GM18505 (cell line): ENCODE measurements at regions not wholly inside any gene's neighbourhood (a gene's known extent, or its start where the extent isn't known, plus 50 kb on each side); places are given as distances from the start of the nearest gene placed in this dataset.

ENCODE experiments used
- ATAC-seq: cut with Tn5 transposase; IDR thresholded peaks from one replicate; pipeline ENCODE4 v1.9.1; 2021; ENCODE audit not compliant: unreplicated experiment
- POLR2A ChIP-seq: IDR thresholded peaks from 4 replicates; pipeline ENCODE4 v1.6.1; 2011; ENCODE audit warnings: borderline replicate concordance; ENCODE audit not compliant: insufficient read depth, insufficient read length; ENCODE audit errors: extremely low read depth

GRCh38 chr2:12419803-12420202 lies 296.9 kb upstream of the TRIB2 start:
- TF ChIP-seq POLR2A: no peak
- ATAC-seq: no peak

- TF ChIP-seq POLR2A: no peak
Measured at GRCh38 chr2:12421046-12421445, 295.7 kb upstream of the TRIB2 start.

GRCh38 chr2:12424219-12424618 lies 292.5 kb upstream of the TRIB2 start:
- ATAC-seq: no peak
- no peak for TF ChIP-seq POLR2A

More at GRCh38 chr2:12421046-12421445, 295.7 kb upstream of the TRIB2 start:
- no peak for ATAC-seq

- no peak for TF ChIP-seq POLR2A
- ATAC-seq: no peak
Measured at GRCh38 chr2:12424809-12425208, 291.9 kb upstream of the TRIB2 start.

GRCh38 chr2:12428324-12428723 lies 288.4 kb upstream of the TRIB2 start:
- no peak for ATAC-seq

GRCh38 chr2:12428786-12429185 lies 287.9 kb upstream of the TRIB2 start:
- TF ChIP-seq POLR2A: no peak
- no peak for ATAC-seq

More at GRCh38 chr2:12428324-12428723, 288.4 kb upstream of the TRIB2 start:
- no peak for TF ChIP-seq POLR2A

- no peak for ATAC-seq
- no peak for TF ChIP-seq POLR2A
Measured at GRCh38 chr2:12429779-12430406, 286.8 kb upstream of the TRIB2 start.

GRCh38 chr2:12430407-12431133 lies 286.2 kb upstream of the TRIB2 start:
- peak; percentile 99 for ATAC-seq
- no peak for TF ChIP-seq POLR2A

GRCh38 chr2:12432985-12433625 lies 283.6 kb upstream of the TRIB2 start:
- ATAC-seq: no peak
- TF ChIP-seq POLR2A: no peak

- no peak for ATAC-seq
- no peak for TF ChIP-seq POLR2A
Measured at GRCh38 chr2:12433626-12433990, 283.1 kb upstream of the TRIB2 start.

- ATAC-seq: no peak
- no peak for TF ChIP-seq POLR2A
Measured at GRCh38 chr2:12434630-12435098, 282.1 kb upstream of the TRIB2 start.

GRCh38 chr2:12435430-12436222 lies 281.1 kb upstream of the TRIB2 start:
- no peak for TF ChIP-seq POLR2A
- ATAC-seq: no peak

- ATAC-seq: no peak
- TF ChIP-seq POLR2A: no peak
Measured at GRCh38 chr2:12436483-12436882, 280.3 kb upstream of the TRIB2 start.
